Sigmoid colon (tissue), 6 donors: ENCODE measurements at regions not wholly inside any gene's neighbourhood (a gene's known extent, or its start where the extent isn't known, plus 50 kb on each side); places are given as distances from the start of the nearest gene placed in this dataset.

ENCODE experiments used
- DNase-seq: peaks from one replicate; pipeline ENCODE4 v3.0.0-alpha.2; 2019
- H3K27ac ChIP-seq, 4 donors: fragments of 200-600 bp; sonication (generic); one replicate each; pipeline ENCODE4 v1.5.1; 2016 to 2019; ENCODE audit warnings: mild to moderate bottlenecking in 1 of 4
- H3K27me3 ChIP-seq, 3 donors: fragments of 200-600 bp; sonication (generic); one replicate each; pipeline ENCODE4 v1.5.1; 2019; ENCODE audit warnings: mild to moderate bottlenecking in 1 of 3
- H3K36me3 ChIP-seq, 4 donors: fragments of 200-600 bp; sonication (generic); one replicate each; pipeline ENCODE4 v1.5.1; 2016 to 2019
- H3K4me1 ChIP-seq, 4 donors: fragments of 200-600 bp; sonication (generic); one replicate each; pipeline ENCODE4 v1.5.1; 2017 to 2019
- H3K4me3 ChIP-seq, 4 donors: fragments of 200-600 bp; sonication (generic); one replicate each; pipeline ENCODE4 v1.5.1; 2017 to 2019; ENCODE audit warnings: mild to moderate bottlenecking in 2 of 4, moderate library complexity in 1 of 4
- H3K9me3 ChIP-seq, 4 donors: fragments of 200-600 bp in 3 of 4; sonication (generic) in 3 of 4; one replicate each; pipeline versions ENCODE4 v1.5.1 to v1.6.1; 2013 to 2019
- EP300 ChIP-seq, 4 donors: sonication (generic); formaldehyde crosslinking; IDR thresholded peaks; one replicate each; pipeline ENCODE4 v1.6.1; 2017; ENCODE audit warnings: antibody characterized with exemption in 4 of 4
- POLR2A ChIP-seq, 2 donors: fragments of 450-650 bp; IDR thresholded peaks; one replicate each; pipeline ENCODE4 v1.6.1; 2016; ENCODE audit warnings: antibody characterized with exemption in 2 of 2, mild to moderate bottlenecking in 2 of 2, moderate library complexity in 2 of 2
- POLR2AphosphoS5 ChIP-seq, 4 donors: sonication (generic); formaldehyde crosslinking; IDR thresholded peaks; one replicate each; pipeline ENCODE4 v1.6.1; 2017; ENCODE audit warnings: antibody characterized with exemption in 4 of 4
- WGBS, 2 donors: extraction: QIAGEN DNeasy Blood & Tissue Kit; methylation state at CpG; one replicate each; pipeline ENCODE4 v1.1.7; 2013; 5-methylcytosine and 5-hydroxymethylcytosine counted together
- intact Hi-C: fragments of 100-400 bp; cut with DNase I; formaldehyde crosslinking; loops from one replicate; pipeline ENCODE4 v1.15.1; 2023
- TF ChIP-seq, protein P1 (sequence below), 4 experiments: fragments of 450-650 bp in 3 of 4; fragments of 200-600 bp in 1 of 4; IDR thresholded peaks; one replicate each; pipeline ENCODE4 v1.5.1; 2016 to 2019; ENCODE audit warnings: antibody characterized with exemption in 4 of 4, mild to moderate bottlenecking in 3 of 4, moderate library complexity in 2 of 4
- donor health status: healthy with polysubstance abuse.
- donor health status: healthy.

DNA sequence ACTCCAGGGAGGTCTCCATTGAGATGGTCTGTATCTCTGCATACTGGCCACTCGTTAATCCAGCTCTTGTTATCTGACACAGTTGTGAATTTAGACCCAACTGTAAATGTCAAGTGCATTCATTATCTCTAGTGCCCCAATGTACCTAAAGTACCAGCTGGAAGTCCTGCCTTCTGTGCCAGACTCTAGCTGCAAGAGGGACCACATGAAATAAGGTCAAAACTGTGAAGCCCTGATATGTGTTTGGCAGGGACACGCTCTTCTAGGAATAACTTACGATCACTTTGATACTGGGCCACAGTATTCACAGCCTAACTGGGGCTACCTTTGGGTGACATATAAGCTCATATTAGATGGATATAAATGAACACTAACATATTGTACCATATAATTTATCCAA is 268.5 kb downstream of the LRIG3 start:
- 87 to 90% methylated on average over 3 of the region's 3 CpGs for WGBS, 2 donors
- no peak for TF ChIP-seq POLR2A (IDR thresholded peaks at IDR 0.05)
- no peak for TF ChIP-seq EP300 (IDR thresholded peaks at IDR 0.05)
- intact Hi-C loops, result no loop called here
- H3K27me3 ChIP-seq, result no peaks in the 10 kb centered on the region
- H3K36me3 ChIP-seq, result no peaks in the 10 kb centered on the region
- no peaks in the 10 kb centered on the region for H3K4me1 ChIP-seq
- no peak overlapping the region for H3K4me3 ChIP-seq
- no peaks in the 10 kb centered on the region for H3K9me3 ChIP-seq
- no peak for DNase-seq
- no peak overlapping the region for H3K27ac ChIP-seq

- intact Hi-C loops, result no loop called here
- H3K36me3 ChIP-seq, result no peaks in the 10 kb centered on the region
- 40 to 41% methylated on average over 2 of the region's 2 CpGs for WGBS, 2 donors
- H3K27ac ChIP-seq, result no peak overlapping the region
- H3K4me1 ChIP-seq, result no peaks in the 10 kb centered on the region
- H3K4me3 ChIP-seq, result no peak overlapping the region
- H3K27me3 ChIP-seq, result no peaks in the 10 kb centered on the region
- TF ChIP-seq POLR2A (IDR thresholded peaks at IDR 0.05) (no peak), POLR2AphosphoS5 (IDR thresholded peaks at IDR 0.05) (no peak), EP300 (IDR thresholded peaks at IDR 0.05) (no peak)
- TF ChIP-seq, protein P1, sequence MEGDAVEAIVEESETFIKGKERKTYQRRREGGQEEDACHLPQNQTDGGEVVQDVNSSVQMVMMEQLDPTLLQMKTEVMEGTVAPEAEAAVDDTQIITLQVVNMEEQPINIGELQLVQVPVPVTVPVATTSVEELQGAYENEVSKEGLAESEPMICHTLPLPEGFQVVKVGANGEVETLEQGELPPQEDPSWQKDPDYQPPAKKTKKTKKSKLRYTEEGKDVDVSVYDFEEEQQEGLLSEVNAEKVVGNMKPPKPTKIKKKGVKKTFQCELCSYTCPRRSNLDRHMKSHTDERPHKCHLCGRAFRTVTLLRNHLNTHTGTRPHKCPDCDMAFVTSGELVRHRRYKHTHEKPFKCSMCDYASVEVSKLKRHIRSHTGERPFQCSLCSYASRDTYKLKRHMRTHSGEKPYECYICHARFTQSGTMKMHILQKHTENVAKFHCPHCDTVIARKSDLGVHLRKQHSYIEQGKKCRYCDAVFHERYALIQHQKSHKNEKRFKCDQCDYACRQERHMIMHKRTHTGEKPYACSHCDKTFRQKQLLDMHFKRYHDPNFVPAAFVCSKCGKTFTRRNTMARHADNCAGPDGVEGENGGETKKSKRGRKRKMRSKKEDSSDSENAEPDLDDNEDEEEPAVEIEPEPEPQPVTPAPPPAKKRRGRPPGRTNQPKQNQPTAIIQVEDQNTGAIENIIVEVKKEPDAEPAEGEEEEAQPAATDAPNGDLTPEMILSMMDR (IDR thresholded peaks at IDR 0.05), result no peak
- no peak for DNase-seq
- no peaks in the 10 kb centered on the region for H3K9me3 ChIP-seq
Measured at GRCh38 chr12:58654021-58654420, 266.3 kb downstream of the LRIG3 start.

GRCh38 chr12:58655375-58655774 is 264.9 kb downstream of the LRIG3 start:
- no peak for DNase-seq
- TF ChIP-seq, protein P1 (IDR thresholded peaks at IDR 0.05), result no peak
- TF ChIP-seq POLR2AphosphoS5 (IDR thresholded peaks at IDR 0.05) (no peak), POLR2A (IDR thresholded peaks at IDR 0.05) (no peak), EP300 (IDR thresholded peaks at IDR 0.05) (no peak)
- Histone ChIP-seq H3K27ac (no peak overlapping the region), H3K36me3 (no peaks in the 10 kb centered on the region), H3K4me3 (no peak overlapping the region), H3K4me1 (no peaks in the 10 kb centered on the region), H3K27me3 (no peaks in the 10 kb centered on the region), H3K9me3 (no peaks in the 10 kb centered on the region)
- WGBS, 2 donors, result 86 to 87% methylated on average over 6 of the region's 6 CpGs
- intact Hi-C loops, result no loop called here

DNA sequence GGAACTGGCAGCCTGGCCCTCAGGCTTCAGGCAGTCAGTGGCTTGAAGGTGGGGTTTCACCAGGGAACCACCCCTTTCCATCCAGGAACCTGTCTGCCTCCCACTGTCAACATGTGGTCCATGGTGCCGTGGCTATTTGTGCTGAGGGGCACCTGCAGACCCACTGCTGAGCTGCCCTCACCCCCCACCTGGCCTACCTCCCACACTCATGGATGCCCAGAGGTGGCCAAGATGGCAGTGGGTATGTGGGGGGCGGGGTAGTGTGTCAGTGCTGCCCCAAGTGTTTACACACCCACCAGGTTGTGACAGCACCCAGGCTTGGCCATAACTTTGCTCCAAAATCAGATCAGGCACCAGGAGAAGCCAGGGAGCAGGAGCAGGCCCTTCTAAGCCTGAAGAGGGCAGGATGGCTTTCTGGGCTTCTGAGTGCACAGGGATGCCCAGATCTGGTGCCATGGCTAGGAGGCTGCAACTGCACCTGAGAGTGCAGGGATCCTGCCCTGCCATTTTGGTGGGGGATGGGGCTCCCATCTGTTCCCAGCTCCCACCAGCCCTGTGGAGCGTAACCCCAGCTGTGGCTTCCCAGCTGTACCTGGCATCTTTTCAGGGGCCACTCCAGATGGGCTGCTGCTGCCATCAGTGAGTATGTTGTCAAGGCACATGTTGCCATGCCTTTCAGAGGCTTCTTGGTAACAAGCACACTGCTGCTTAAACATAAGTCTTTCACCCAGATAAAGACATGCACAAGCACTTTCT is 263.9 kb downstream of the LRIG3 start:
- Histone ChIP-seq H3K4me3 (no peak overlapping the region), H3K27ac (no peak overlapping the region), H3K9me3 (no peaks in the 10 kb centered on the region), H3K36me3 (no peaks in the 10 kb centered on the region), H3K4me1 (no peaks in the 10 kb centered on the region), H3K27me3 (no peaks in the 10 kb centered on the region)
- WGBS, 2 donors, result 83 to 93% methylated on average over 3 of the region's 3 CpGs
- TF ChIP-seq EP300 (IDR thresholded peaks at IDR 0.05), result no peak
- TF ChIP-seq POLR2AphosphoS5 (IDR thresholded peaks at IDR 0.05), result no peak
- TF ChIP-seq, protein P1 (IDR thresholded peaks at IDR 0.05), result no peak
- no peak for TF ChIP-seq POLR2A (IDR thresholded peaks at IDR 0.05)
- intact Hi-C loops, result no loop called here
- DNase-seq, result no peak

DNA sequence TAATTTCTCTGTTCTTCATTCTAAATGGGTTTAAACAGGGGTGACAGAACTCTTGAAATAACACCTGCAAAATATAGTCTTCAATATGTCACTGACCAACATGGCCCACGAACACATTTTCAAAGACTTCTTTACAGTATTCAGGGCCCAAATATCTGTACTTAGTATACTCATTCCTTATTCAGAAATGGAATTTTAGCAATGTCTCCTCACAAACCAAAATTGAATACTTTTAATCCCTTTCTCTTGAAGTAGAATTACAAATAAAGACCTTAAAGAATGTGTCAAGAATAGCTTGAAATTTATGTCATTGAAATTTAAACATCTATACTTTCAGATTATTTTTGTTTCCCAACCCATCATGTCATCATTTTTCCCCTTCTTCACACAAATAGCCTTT is 263.1 kb downstream of the LRIG3 start:
- Histone ChIP-seq H3K9me3 (no peaks in the 10 kb centered on the region), H3K4me1 (no peaks in the 10 kb centered on the region), H3K27me3 (no peaks in the 10 kb centered on the region), H3K4me3 (no peak overlapping the region), H3K36me3 (no peaks in the 10 kb centered on the region), H3K27ac (no peak overlapping the region)
- no peak for DNase-seq
- intact Hi-C loops, result no loop called here
- 76 to 81% methylated on average over 1 of the region's 1 CpG for WGBS, 2 donors
- TF ChIP-seq EP300 (IDR thresholded peaks at IDR 0.05) (no peak), POLR2AphosphoS5 (IDR thresholded peaks at IDR 0.05) (no peak), POLR2A (IDR thresholded peaks at IDR 0.05) (no peak)
- TF ChIP-seq, protein P1 (IDR thresholded peaks at IDR 0.05), result no peak
